Fibroblast of upper back skin (primary cell): ENCODE measurements at regions not wholly inside any gene's neighbourhood (a gene's known extent, or its start where the extent isn't known, plus 50 kb on each side); places are given as distances from the start of the nearest gene placed in this dataset.
"Not testable (repeated sequence)": the region's sequence is repeated elsewhere in the genome, so short reads cannot be mapped to it uniquely, and the experiment has no call there.

ENCODE experiments used
- DNase-seq: peaks from one replicate; pipeline ENCODE4 v3.0.0-alpha.2; 2013

- peak; percentile 83 for DNase-seq
These were observed 61.1 kb upstream of the VAMP7 start for GRCh38 chrX:155819966-155820491.

GRCh38 chrX:155819525-155819924 lies 61.6 kb upstream of the VAMP7 start:
- peak; percentile 0 for DNase-seq

GRCh38 chrX:155814391-155814790 lies 66.8 kb upstream of the VAMP7 start:
- not testable (repeated sequence) for DNase-seq

- no peak for DNase-seq
These were observed 101.3 kb upstream of the VAMP7 start for GRCh38 chrX:155779831-155780230.

- DNase-seq: no peak
These were observed 102.1 kb upstream of the VAMP7 start for GRCh38 chrX:155778844-155779553.

GRCh38 chrX:155774387-155774786 lies 106.8 kb upstream of the VAMP7 start:
- DNase-seq: no peak

- peak; percentile 53 for DNase-seq
These were observed 113.0 kb upstream of the VAMP7 start for GRCh38 chrX:155767876-155768769.

GRCh38 chrX:155767051-155767875 lies 113.9 kb upstream of the VAMP7 start:
- DNase-seq: peak; percentile 91

- DNase-seq: peak; percentile 9
These were observed 114.8 kb upstream of the VAMP7 start for GRCh38 chrX:155766321-155766720.

GRCh38 chrX:155761185-155761584 lies 120.0 kb upstream of the VAMP7 start:
- no peak for DNase-seq

- no peak for DNase-seq
These were observed 123.9 kb upstream of the VAMP7 start for GRCh38 chrX:155757046-155757759.

- DNase-seq: no peak
These were observed 125.3 kb upstream of the VAMP7 start for GRCh38 chrX:155755706-155756337.

GRCh38 chrX:155751131-155751530 lies 130.0 kb upstream of the VAMP7 start:
- no peak for DNase-seq

- no peak for DNase-seq
These were observed 133.6 kb upstream of the VAMP7 start for GRCh38 chrX:155747520-155747919.

- no peak for DNase-seq
These were observed 133.0 kb upstream of the TMLHE start for GRCh38 chrX:155745792-155746191.

- DNase-seq: no peak
These were observed 131.8 kb upstream of the TMLHE start for GRCh38 chrX:155744534-155744933.

GRCh38 chrX:155728335-155728734 lies 115.6 kb upstream of the TMLHE start:
- DNase-seq: not testable (repeated sequence)

GRCh38 chrX:155718972-155719586 lies 106.3 kb upstream of the TMLHE start:
- DNase-seq: no peak

GRCh38 chrX:155715141-155715540 lies 102.4 kb upstream of the TMLHE start:
- DNase-seq: no peak

GRCh38 chrX:155695419-155695818 lies 82.7 kb upstream of the TMLHE start:
- DNase-seq: no peak

- DNase-seq: no peak
These were observed 81.9 kb upstream of the TMLHE start for GRCh38 chrX:155694649-155695048.
